K562 (cell line): ENCODE measurements at regions not wholly inside any gene's neighbourhood (a gene's known extent, or its start where the extent isn't known, plus 50 kb on each side); places are given as distances from the start of the nearest gene placed in this dataset.
A peak's percentile ranks its signal among the peaks of the same experiment; 100 is the strongest.

ENCODE experiments used
- BACH1 ChIP-seq: fragments of 200-800 bp; sonication (Bioruptor generic); IDR thresholded peaks from 2 replicates; pipeline ENCODE4 v1.6.1; 2016; ENCODE audit warnings: missing genetic modification characterization, missing compliant biosample characterization
- CHCHD3 ChIP-seq: fragments of 250-450 bp; sonication (Bioruptor Pico); IDR thresholded peaks from 2 replicates; pipeline ENCODE4 v2.1.2; 2022; ENCODE audit warnings: mild to moderate bottlenecking
- CHD1 ChIP-seq: fragments of 200-600 bp; sonication (generic); IDR thresholded peaks from one replicate; pipeline ENCODE4 v1.6.1; 2012; ENCODE audit warnings: mild to moderate bottlenecking, moderate library complexity, low read length, inconsistent platforms
- DDX20 ChIP-seq: fragments of 450-650 bp; IDR thresholded peaks from 2 replicates; pipeline ENCODE4 v1.6.1; 2016; ENCODE audit warnings: missing genetic modification characterization, low read depth, mild to moderate bottlenecking, missing compliant biosample characterization, moderate library complexity
- ETV6 ChIP-seq, 3 experiments: fragments of 150-350 bp in 1 of 3; sonication (generic) in 1 of 3; formaldehyde crosslinking in 1 of 3; IDR thresholded peaks; 2 replicates each; pipeline versions ENCODE4 v1.6.1 to v1.8.0; 2014 to 2022; ENCODE audit warnings: borderline replicate concordance in 2 of 3, low read depth in 2 of 3, antibody characterized with exemption in 1 of 3, low read length in 1 of 3, mild to moderate bottlenecking in 1 of 3, missing genetic modification reagents in 1 of 3
- HDAC3 ChIP-seq: fragments of 450-650 bp; IDR thresholded peaks from 2 replicates; pipeline ENCODE4 v1.6.1; 2018; ENCODE audit warnings: borderline replicate concordance, mild to moderate bottlenecking, moderate library complexity; ENCODE audit not compliant: partially characterized antibody
- HIVEP1 ChIP-seq: fragments of 250-450 bp; sonication (Bioruptor Pico); IDR thresholded peaks from 2 replicates; pipeline ENCODE4 v1.4.0; 2020; ENCODE audit warnings: mild to moderate bottlenecking
- HMG20A ChIP-seq: fragments of 450-650 bp; formaldehyde crosslinking; conservative IDR thresholded peaks from 2 replicates; pipeline ENCODE4 v1.4.0; 2020; ENCODE audit warnings: mild to moderate bottlenecking, mixed read lengths
- KDM2B ChIP-seq: fragments of 250-450 bp; sonication (Bioruptor Pico); IDR thresholded peaks from 2 replicates; pipeline ENCODE4 v1.8.0; 2021; ENCODE audit warnings: mild to moderate bottlenecking, moderate library complexity
- KHSRP ChIP-seq: fragments of 450-650 bp; IDR thresholded peaks from 2 replicates; pipeline ENCODE4 v1.6.1; 2017
- MYNN ChIP-seq, 2 experiments: sonication (generic); formaldehyde crosslinking in 1 of 2; IDR thresholded peaks; 2 replicates each; pipeline versions ENCODE4 v1.5.0 to v1.6.1; 2016 to 2020; ENCODE audit warnings: antibody characterized with exemption in 1 of 2, missing genetic modification reagents in 1 of 2
- XRCC4 ChIP-seq: IDR thresholded peaks from one replicate; pipeline ENCODE4 v1.6.1; 2011; ENCODE audit not compliant: insufficient read depth, insufficient read length; ENCODE audit errors: extremely low read depth
- ZNF699 ChIP-seq: fragments of 250-450 bp; sonication (Bioruptor Pico); IDR thresholded peaks from 2 replicates; pipeline ENCODE4 v1.8.0; 2021; ENCODE audit warnings: mild to moderate bottlenecking, moderate library complexity; ENCODE audit not compliant: insufficient replicate concordance
- TF ChIP-seq, protein P1 (sequence below): sonication (generic); formaldehyde crosslinking; IDR thresholded peaks from 2 replicates; pipeline ENCODE4 v1.8.0; 2022; ENCODE audit warnings: mild to moderate bottlenecking, missing genetic modification reagents
- TF ChIP-seq, protein P2 (sequence below): conservative IDR thresholded peaks from 2 replicates; pipeline ENCODE4 v1.6.1; 2011; ENCODE audit warnings: low read depth, mild to moderate bottlenecking, low read length; ENCODE audit not compliant: control insufficient read depth
- TF ChIP-seq, protein P3 (sequence below), 2 experiments: IDR thresholded peaks; 2 replicates each; pipeline ENCODE4 v1.6.1; 2011; ENCODE audit warnings: borderline replicate concordance in 1 of 2, control low read depth in 1 of 2, low read depth in 1 of 2, low read length in 1 of 2, mild to moderate bottlenecking in 1 of 2, mixed read lengths in 1 of 2, moderate library complexity in 1 of 2; ENCODE audit not compliant: insufficient read depth in 1 of 2, insufficient read length in 1 of 2, poor library complexity in 1 of 2, severe bottlenecking in 1 of 2; ENCODE audit errors: extremely low read depth in 1 of 2
- TF ChIP-seq, protein P4 (sequence below): fragments of 450-650 bp; IDR thresholded peaks from 2 replicates; pipeline ENCODE4 v1.6.1; 2016; ENCODE audit warnings: borderline replicate concordance
- TF ChIP-seq, protein P5 (sequence below): fragments of 250-450 bp; sonication (Bioruptor Pico); IDR thresholded peaks from 2 replicates; pipeline ENCODE4 v1.8.0; 2021; ENCODE audit warnings: moderate library complexity, mild to moderate bottlenecking, inconsistent platforms

DNA sequence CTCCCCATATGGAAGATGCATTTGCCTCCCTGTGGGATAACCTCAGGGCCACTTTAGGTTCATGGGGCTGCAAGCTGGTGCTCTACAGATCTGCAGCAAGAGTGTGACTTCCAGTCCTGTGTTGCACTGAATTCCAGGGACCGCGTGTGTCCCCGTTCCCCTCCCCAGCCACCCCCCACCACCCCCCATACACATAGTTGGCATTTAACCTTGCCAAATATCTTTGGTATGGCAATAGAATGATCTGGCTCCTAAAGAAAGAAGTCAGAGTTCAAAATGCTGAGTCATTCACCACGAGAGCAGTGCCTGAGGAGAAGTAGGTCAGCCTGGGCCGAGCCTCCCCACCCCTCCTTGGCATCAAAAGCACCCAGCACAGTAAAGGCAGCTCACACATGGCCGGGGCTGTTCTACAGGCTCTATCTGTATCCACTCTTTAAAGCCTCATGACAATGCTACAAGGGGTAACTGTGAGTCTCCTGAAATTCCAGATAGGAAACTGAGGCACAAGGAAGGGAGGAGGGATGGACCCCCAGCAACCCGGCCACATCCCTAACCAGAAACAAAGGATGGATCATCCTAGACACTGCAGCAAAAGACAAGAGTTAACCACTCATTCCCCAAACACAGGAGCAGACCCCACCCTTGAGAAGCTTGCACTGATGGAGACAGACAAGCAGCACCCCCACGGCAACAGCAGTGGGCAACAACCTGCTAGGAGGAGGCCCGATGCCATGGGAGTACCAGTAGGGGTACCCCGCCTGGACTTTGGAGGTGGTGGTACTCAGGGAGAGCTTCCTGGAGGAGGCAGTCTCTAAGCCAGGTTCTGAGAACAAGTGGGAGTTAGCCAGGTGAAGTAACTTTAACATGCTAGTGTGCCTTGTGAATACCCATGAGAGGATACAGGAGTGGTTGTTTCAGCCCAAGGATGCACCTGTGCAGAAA is 70.3 kb upstream of the NANOS1 start (continued):
- no peak for TF ChIP-seq HIVEP1 (CRISPR knock-in tag)
- TF ChIP-seq, protein P1, sequence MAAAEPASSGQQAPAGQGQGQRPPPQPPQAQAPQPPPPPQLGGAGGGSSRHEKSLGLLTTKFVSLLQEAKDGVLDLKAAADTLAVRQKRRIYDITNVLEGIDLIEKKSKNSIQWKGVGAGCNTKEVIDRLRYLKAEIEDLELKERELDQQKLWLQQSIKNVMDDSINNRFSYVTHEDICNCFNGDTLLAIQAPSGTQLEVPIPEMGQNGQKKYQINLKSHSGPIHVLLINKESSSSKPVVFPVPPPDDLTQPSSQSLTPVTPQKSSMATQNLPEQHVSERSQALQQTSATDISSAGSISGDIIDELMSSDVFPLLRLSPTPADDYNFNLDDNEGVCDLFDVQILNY (CRISPR knock-in tag), result no peak
- TF ChIP-seq XRCC4, result no peak
- TF ChIP-seq KHSRP, result no peak
- TF ChIP-seq, protein P2, sequence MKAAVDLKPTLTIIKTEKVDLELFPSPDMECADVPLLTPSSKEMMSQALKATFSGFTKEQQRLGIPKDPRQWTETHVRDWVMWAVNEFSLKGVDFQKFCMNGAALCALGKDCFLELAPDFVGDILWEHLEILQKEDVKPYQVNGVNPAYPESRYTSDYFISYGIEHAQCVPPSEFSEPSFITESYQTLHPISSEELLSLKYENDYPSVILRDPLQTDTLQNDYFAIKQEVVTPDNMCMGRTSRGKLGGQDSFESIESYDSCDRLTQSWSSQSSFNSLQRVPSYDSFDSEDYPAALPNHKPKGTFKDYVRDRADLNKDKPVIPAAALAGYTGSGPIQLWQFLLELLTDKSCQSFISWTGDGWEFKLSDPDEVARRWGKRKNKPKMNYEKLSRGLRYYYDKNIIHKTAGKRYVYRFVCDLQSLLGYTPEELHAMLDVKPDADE, result no peak
- TF ChIP-seq CHD1, result no peak
- 0 out of 2 replicates have a peak, but pooled peaks have one; percentile 26 for TF ChIP-seq BACH1 (tag)
- no peak for TF ChIP-seq MYNN (IDR thresholded peaks at IDR 0.05)
- no peak for TF ChIP-seq MYNN (CRISPR knock-in tag; IDR thresholded peaks at IDR 0.05)
- TF ChIP-seq ZNF699 (CRISPR knock-in tag), result no peak
- TF ChIP-seq DDX20 (tag), result no peak
- no peak for TF ChIP-seq KDM2B (CRISPR knock-in tag)
- TF ChIP-seq, protein P3, sequence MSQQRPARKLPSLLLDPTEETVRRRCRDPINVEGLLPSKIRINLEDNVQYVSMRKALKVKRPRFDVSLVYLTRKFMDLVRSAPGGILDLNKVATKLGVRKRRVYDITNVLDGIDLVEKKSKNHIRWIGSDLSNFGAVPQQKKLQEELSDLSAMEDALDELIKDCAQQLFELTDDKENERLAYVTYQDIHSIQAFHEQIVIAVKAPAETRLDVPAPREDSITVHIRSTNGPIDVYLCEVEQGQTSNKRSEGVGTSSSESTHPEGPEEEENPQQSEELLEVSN (IDR thresholded peaks at IDR 0.05; ENCODE audit: borderline replicate concordance in 1 of 2, extremely low read depth in 1 of 2, insufficient read depth in 1 of 2, insufficient read length in 1 of 2, low read depth in 1 of 2, low read length in 1 of 2, poor library complexity in 1 of 2, severe bottlenecking in 1 of 2), result no peak
- no peak for TF ChIP-seq ETV6 (IDR thresholded peaks at IDR 0.05; ENCODE audit: borderline replicate concordance in 1 of 2, low read depth in 2 of 2, low read length in 1 of 2)
- TF ChIP-seq ETV6 (CRISPR knock-in tag; IDR thresholded peaks at IDR 0.05; ENCODE audit: borderline replicate concordance), result no peak
- TF ChIP-seq CHCHD3 (CRISPR knock-in tag), result no peak
- TF ChIP-seq, protein P4, sequence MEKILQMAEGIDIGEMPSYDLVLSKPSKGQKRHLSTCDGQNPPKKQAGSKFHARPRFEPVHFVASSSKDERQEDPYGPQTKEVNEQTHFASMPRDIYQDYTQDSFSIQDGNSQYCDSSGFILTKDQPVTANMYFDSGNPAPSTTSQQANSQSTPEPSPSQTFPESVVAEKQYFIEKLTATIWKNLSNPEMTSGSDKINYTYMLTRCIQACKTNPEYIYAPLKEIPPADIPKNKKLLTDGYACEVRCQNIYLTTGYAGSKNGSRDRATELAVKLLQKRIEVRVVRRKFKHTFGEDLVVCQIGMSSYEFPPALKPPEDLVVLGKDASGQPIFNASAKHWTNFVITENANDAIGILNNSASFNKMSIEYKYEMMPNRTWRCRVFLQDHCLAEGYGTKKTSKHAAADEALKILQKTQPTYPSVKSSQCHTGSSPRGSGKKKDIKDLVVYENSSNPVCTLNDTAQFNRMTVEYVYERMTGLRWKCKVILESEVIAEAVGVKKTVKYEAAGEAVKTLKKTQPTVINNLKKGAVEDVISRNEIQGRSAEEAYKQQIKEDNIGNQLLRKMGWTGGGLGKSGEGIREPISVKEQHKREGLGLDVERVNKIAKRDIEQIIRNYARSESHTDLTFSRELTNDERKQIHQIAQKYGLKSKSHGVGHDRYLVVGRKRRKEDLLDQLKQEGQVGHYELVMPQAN, result no peak
- no peak for TF ChIP-seq HMG20A
- no peak for TF ChIP-seq HDAC3
- TF ChIP-seq, protein P5, sequence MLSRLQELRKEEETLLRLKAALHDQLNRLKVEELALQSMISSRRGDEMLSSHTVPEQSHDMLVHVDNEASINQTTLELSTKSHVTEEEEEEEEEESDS (CRISPR knock-in tag), result no peak
